ENCODE measurements at regions not wholly inside any gene's neighbourhood (a gene's known extent, or its start where the extent isn't known, plus 50 kb on each side); places are given as distances from the start of the nearest gene placed in this dataset.

DNA sequence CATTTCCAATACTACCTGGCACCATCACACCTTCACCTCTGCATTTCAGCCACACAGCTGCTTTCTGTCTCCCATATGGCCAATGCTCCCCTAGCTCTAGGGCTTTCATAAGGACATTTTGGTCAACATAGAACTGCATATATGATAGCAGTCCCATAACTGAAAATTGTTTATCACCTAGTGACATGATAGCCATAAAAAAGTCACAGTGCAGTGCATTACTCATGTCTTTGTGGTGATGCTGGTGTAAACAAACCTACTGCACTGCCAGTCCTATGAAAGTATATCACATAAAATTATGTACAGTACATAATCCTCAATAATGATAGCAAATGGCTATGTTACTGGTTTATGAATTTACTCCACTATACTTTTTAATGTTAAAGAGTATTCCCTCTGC is 221.0 kb downstream of the NAF1 start:
- H3K27ac ChIP-seq, result no peak overlapping the region
- TF ChIP-seq, protein P1, sequence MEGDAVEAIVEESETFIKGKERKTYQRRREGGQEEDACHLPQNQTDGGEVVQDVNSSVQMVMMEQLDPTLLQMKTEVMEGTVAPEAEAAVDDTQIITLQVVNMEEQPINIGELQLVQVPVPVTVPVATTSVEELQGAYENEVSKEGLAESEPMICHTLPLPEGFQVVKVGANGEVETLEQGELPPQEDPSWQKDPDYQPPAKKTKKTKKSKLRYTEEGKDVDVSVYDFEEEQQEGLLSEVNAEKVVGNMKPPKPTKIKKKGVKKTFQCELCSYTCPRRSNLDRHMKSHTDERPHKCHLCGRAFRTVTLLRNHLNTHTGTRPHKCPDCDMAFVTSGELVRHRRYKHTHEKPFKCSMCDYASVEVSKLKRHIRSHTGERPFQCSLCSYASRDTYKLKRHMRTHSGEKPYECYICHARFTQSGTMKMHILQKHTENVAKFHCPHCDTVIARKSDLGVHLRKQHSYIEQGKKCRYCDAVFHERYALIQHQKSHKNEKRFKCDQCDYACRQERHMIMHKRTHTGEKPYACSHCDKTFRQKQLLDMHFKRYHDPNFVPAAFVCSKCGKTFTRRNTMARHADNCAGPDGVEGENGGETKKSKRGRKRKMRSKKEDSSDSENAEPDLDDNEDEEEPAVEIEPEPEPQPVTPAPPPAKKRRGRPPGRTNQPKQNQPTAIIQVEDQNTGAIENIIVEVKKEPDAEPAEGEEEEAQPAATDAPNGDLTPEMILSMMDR (conservative IDR thresholded peaks at IDR 0.05), result no peak
- TF ChIP-seq ZFX (IDR thresholded peaks at IDR 0.05), result no peak

DNA sequence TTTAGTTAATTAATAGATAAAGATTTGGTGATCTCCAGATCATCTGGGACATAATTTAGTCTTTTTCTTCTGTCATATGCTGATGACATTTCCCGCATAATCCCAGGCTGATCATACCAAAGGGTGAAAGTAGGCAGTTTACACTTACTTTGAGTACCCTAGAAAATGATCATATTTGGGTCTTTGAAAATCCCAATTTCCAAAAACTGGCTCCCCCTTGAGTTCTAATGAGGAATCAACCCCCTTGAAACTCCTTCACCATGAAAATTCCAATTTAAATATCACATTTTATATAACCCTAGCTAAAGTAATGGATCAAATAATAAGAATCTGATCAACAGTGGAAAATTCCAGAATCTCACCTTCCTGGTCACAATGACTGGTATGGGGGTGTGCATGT is 223.4 kb downstream of the NAF1 start:
- TF ChIP-seq, protein P1 (conservative IDR thresholded peaks at IDR 0.05), result peak; percentile 31
- TF ChIP-seq ZFX (IDR thresholded peaks at IDR 0.05), result no peak
- no peak overlapping the region for H3K27ac ChIP-seq

DNA sequence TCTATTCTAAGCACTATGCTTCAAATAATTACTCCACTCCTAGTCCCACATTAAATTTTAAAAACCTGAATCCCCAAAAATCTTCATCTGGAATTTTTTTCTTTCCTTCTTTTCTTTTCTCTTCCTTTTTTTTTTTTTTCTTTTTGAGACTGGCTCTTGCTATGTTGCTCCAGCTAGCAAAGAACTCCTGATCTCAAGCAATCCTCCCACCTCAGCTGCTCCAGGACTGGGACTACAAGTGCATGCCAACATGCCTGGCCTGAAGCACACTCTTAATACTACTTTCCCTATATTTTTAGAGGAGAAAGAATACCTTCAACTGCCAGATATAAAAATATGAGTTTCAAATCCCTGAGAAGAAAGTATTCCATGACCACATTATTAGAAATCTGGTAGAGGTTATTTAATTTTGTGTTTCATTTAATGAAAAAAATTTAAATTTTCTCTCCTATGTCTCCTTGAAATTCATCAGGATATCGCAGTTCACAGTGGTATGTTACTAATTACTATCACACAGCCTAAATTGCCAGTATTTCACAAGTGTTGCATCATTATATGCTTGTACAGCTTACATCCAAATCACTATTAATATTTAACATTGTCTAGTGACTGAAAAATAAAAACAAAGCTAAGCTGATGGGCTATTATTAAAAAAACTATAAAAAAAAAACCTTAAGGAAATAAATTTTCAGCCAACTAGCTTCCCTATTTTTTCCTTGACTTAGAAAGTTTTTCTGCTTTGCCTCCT is 227.8 kb downstream of the NAF1 start:
- H3K27ac ChIP-seq, result no peak overlapping the region
- no peak for TF ChIP-seq ZFX (IDR thresholded peaks at IDR 0.05)
- TF ChIP-seq, protein P1 (conservative IDR thresholded peaks at IDR 0.05), result no peak

DNA sequence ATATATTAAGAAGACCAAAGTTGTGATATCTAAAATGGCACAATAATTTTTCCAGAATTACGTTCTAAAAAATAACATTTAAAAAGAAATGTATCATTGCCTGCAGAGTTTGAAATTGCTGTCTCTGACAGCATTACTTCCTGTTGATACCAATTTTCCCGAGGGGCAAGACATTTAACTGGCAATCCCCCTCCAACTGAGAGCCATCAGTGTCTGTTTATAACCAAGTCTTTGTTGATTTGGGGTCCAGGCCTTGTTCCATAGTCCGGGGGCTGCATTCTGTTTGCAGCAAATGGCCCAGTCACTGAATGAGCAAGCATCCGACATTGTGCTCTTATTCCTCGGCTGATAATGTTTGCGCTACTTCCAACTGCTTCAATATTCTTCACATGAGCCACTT is 231.5 kb downstream of the NAF1 start:
- no peak overlapping the region for H3K27ac ChIP-seq
- no peak for TF ChIP-seq ZFX (IDR thresholded peaks at IDR 0.05)
- TF ChIP-seq, protein P1 (conservative IDR thresholded peaks at IDR 0.05), result no peak

DNA sequence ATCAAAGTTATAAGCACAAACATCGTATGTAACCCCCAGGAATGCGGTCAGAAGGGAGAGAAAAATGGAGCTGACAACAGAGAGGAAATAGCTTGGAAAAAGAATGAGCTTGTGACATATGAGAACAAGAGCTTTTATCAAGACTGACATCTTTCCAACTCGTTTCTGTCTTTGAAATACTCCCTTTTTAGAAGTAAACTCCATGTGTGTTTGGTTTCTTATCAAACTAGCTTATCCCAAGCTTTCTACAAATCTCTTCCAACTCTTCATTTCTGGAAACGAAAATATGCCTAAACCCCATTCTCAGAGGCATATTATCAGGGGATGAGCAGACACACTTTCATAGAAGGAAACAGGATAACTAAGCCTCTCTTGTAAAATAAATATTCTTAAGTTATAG is 235.4 kb downstream of the NAF1 start:
- no peak overlapping the region for H3K27ac ChIP-seq
- TF ChIP-seq, protein P1 (conservative IDR thresholded peaks at IDR 0.05), result no peak
- no peak for TF ChIP-seq ZFX (IDR thresholded peaks at IDR 0.05)

DNA sequence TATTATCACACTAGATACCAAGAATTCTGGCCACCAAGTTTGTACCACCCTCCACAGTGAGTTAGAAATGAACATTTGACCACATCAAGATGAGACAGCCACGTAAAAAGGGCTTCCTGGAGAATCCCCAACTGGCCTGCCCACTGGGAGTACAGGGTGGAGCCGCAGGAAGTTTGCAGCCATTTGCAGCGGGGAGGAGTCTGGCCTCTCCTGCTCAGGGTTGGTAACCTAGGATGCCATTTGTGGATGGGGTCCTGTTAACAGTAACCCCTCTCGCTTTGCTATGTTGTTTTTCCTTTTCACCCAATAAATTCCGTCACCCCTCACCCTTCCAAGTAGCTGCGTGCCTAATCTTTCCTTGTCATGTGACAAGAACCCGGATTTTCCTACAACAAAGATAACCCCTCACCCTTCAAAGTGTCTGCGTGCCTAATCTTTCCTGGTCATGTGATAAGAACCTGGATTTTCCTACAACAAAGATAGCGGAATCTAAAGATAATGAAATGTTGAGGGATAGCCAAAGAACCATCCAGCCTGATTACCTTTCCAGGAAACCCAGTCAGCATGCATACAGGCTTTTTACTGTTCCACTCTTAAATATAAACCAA is 245.4 kb downstream of the NAF1 start:
- TF ChIP-seq, protein P1 (conservative IDR thresholded peaks at IDR 0.05), result no peak
- no peak for TF ChIP-seq ZFX (IDR thresholded peaks at IDR 0.05)
- no peak overlapping the region for H3K27ac ChIP-seq

DNA sequence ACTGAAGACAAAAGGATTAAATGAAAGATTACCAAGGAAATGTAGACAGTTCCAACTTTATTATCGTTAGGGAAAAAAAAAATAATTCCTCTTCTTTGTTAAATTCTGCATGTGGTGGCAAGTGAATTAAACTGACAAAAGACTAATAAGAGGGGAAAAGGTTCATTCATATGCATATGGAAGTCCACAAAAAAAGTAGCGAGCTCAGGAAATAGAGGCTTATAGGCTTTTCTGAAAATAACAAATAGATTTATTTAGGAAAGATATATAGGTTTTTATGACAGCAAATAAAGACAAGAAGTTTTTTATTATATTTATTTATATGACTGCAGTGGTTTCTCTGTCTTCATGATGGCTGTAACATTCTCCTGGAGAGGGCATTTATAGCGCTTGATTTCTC is 246.0 kb downstream of the NAF1 start:
- H3K27ac ChIP-seq, result no peak overlapping the region
- TF ChIP-seq, protein P1 (conservative IDR thresholded peaks at IDR 0.05), result no peak
- TF ChIP-seq ZFX (IDR thresholded peaks at IDR 0.05), result no peak
